Hepatocyte (in vitro differentiated cells): ENCODE measurements at regions not wholly inside any gene's neighbourhood (a gene's known extent, or its start where the extent isn't known, plus 50 kb on each side); places are given as distances from the start of the nearest gene placed in this dataset.

Source experiments
- CTCF ChIP-seq: fragments of 200-600 bp; sonication (generic); IDR thresholded peaks from 2 replicates; pipeline ENCODE4 v1.5.1; 2016; ENCODE audit warnings: antibody characterized with exemption, mild to moderate bottlenecking; ENCODE audit not compliant: poor library complexity
- EZH2 ChIP-seq: fragments of 200-600 bp; sonication (generic); IDR thresholded peaks from 2 replicates; pipeline ENCODE4 v1.6.1; 2016; ENCODE audit warnings: antibody characterized with exemption, mild to moderate bottlenecking, borderline replicate concordance
- EZH2phosphoT487 ChIP-seq: fragments of 200-600 bp; sonication (generic); IDR thresholded peaks from one replicate; pipeline ENCODE4 v1.6.1; 2018; ENCODE audit warnings: antibody characterized with exemption, mild to moderate bottlenecking, low read depth, moderate library complexity; ENCODE audit not compliant: unreplicated experiment, severe bottlenecking

GRCh38 chr15:31237043-31237324 lies 89.7 kb upstream of the KLF13 start:
- TF ChIP-seq CTCF (no peak), EZH2phosphoT487 (no peak), EZH2 (no peak)
